ENCODE measurements at regions not wholly inside any gene's neighbourhood (a gene's known extent, or its start where the extent isn't known, plus 50 kb on each side); places are given as distances from the start of the nearest gene placed in this dataset.

- peaks cover 0 to 18% (median 3%) of the 10 kb centered on the region in 3 donors for H3K27me3 ChIP-seq (ENCODE audit: control insufficient read depth in 3 of 3, insufficient read depth in 3 of 3, low read length in 2 of 3)
- DNase-seq (no peak), ATAC-seq (ENCODE audit: insufficient read depth, low FRiP score) (no peak)
- peaks cover 0 to 16% (median 7%) of the 10 kb centered on the region in 4 donors for H3K9me3 ChIP-seq (ENCODE audit: control insufficient read depth in 4 of 4, insufficient read depth in 3 of 4, low read length in 3 of 4)
- H3K4me1 ChIP-seq (ENCODE audit: control insufficient read depth in 5 of 5, insufficient read depth in 5 of 5, low read length in 5 of 5), result no peaks in the 10 kb centered on the region
- 22 to 89% methylated on average over 2 of the region's 2 CpGs for WGBS, 2 donors
- TF ChIP-seq CTCF (IDR thresholded peaks at IDR 0.05; ENCODE audit: control extremely low read depth, extremely low read depth), result no peak
- H3K9ac ChIP-seq (ENCODE audit: insufficient read depth in 1 of 2, low read length in 2 of 2), result no peak overlapping the region
- no peaks in the 10 kb centered on the region for H3K36me3 ChIP-seq (ENCODE audit: control insufficient read depth in 4 of 4, insufficient read depth in 4 of 4, low read length in 4 of 4)
- no peak overlapping the region for H3K27ac ChIP-seq (ENCODE audit: low read depth in 1 of 2, low read length in 1 of 2)
- no peak overlapping the region for H3K4me3 ChIP-seq
Observed at GRCh38 chrX:4243759-4244158, 530.3 kb upstream of the PRKX start.

GRCh38 chrX:4240541-4241194, 527.2 kb upstream of the PRKX start:
- 36 to 51% methylated on average over 6 of the region's 6 CpGs for WGBS, 2 donors

GRCh38 chrX:4239650-4240540, 526.4 kb upstream of the PRKX start:
- WGBS, 2 donors, result 42 to 44% methylated on average over 5 of the region's 5 CpGs
- no peaks in the 10 kb centered on the region for H3K4me1 ChIP-seq (ENCODE audit: control insufficient read depth in 5 of 5, insufficient read depth in 5 of 5, low read length in 5 of 5)
- H3K36me3 ChIP-seq (ENCODE audit: control insufficient read depth in 4 of 4, insufficient read depth in 4 of 4, low read length in 4 of 4), result no peaks in the 10 kb centered on the region
- peaks cover 0 to 16% (median 7%) of the 10 kb centered on the region in 4 donors for H3K9me3 ChIP-seq (ENCODE audit: control insufficient read depth in 4 of 4, insufficient read depth in 3 of 4, low read length in 3 of 4)
- no peak for TF ChIP-seq CTCF (IDR thresholded peaks at IDR 0.05; ENCODE audit: control extremely low read depth, extremely low read depth)
- no peak overlapping the region for H3K27ac ChIP-seq (ENCODE audit: low read depth in 1 of 2, low read length in 1 of 2)
- ATAC-seq (ENCODE audit: insufficient read depth, low FRiP score) (no peak), DNase-seq (no peak)
- no peak overlapping the region for H3K4me3 ChIP-seq
- H3K27me3 ChIP-seq (ENCODE audit: control insufficient read depth in 3 of 3, insufficient read depth in 3 of 3, low read length in 2 of 3), result peaks cover 0 to 19% (median 0%) of the 10 kb centered on the region in 3 donors
- H3K9ac ChIP-seq (ENCODE audit: insufficient read depth in 1 of 2, low read length in 2 of 2), result no peak overlapping the region

More at GRCh38 chrX:4240541-4241194, 527.2 kb upstream of the PRKX start:
- Histone ChIP-seq H3K4me3 (no peak overlapping the region), H3K27me3 (ENCODE audit: control insufficient read depth in 3 of 3, insufficient read depth in 3 of 3, low read length in 2 of 3) (peaks cover 0 to 18% (median 0%) of the 10 kb centered on the region in 3 donors), H3K27ac (ENCODE audit: low read depth in 1 of 2, low read length in 1 of 2) (no peak overlapping the region), H3K9me3 (ENCODE audit: control insufficient read depth in 4 of 4, insufficient read depth in 3 of 4, low read length in 3 of 4) (peaks cover 0 to 16% (median 7%) of the 10 kb centered on the region in 4 donors), H3K4me1 (ENCODE audit: control insufficient read depth in 5 of 5, insufficient read depth in 5 of 5, low read length in 5 of 5) (no peaks in the 10 kb centered on the region), H3K9ac (ENCODE audit: insufficient read depth in 1 of 2, low read length in 2 of 2) (no peak overlapping the region), H3K36me3 (ENCODE audit: control insufficient read depth in 4 of 4, insufficient read depth in 4 of 4, low read length in 4 of 4) (no peaks in the 10 kb centered on the region)
- TF ChIP-seq CTCF (IDR thresholded peaks at IDR 0.05; ENCODE audit: control extremely low read depth, extremely low read depth), result no peak
- ATAC-seq (ENCODE audit: insufficient read depth, low FRiP score), result no peak
- no peak for DNase-seq

Measured in lung (tissue), 11 donors.